NCI-H510A (cell line): ENCODE measurements at regions not wholly inside any gene's neighbourhood (a gene's known extent, or its start where the extent isn't known, plus 50 kb on each side); places are given as distances from the start of the nearest gene placed in this dataset.

Source experiments
- DNase-seq: peaks from one replicate; lab custom pipeline; 2025; lab: John Stamatoyannopoulos, UW

DNA sequence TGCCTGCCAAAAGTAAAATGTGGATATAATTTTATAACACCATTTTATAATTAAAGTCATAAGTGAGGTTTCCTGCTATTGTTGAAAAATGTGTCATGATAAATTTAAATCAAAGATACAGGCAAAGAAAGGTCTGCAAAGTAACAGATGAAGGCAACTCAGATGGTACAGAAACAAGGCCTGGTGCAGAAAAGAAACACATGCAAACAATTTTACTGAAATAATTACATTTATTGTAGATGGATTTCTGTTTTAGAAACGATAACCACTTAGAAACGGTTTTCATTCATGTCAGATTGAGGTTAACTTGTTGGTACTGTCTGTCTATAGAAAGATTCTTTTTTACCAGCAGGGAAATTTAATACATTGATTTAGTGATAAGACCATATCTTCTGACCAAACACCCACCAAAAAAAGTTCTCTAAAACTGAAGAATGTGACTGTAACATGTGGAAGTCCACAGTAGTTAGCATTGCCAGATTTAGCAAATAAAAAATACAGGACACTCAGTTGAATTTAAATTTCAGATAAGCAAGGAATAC is 105.5 kb upstream of the FERMT1 start:
- DNase-seq: no peak

DNA sequence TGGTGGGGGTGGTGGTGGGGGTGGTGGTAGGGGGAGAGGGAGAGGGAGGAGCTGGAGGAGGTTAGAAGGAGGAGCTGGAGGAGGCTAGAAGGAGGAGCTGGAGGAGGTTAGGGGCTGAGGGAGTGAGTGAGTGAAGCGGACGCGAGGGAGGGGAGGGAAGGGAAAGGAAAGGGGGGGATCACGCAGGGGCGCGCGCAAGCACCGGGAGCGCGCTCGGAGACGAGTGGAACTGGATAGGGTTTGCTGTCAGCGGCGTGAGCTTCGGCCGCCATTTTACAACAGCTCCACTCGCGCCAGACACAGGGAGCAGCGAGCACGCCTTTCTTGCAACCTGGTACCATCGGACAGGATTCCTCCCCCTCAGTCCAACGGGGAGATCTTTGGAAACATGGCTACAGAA is 90.5 kb upstream of the FERMT1 start:
- DNase-seq: no peak

- DNase-seq: no peak
Observed at GRCh38 chr20:6212903-6213302, 90.1 kb upstream of the FERMT1 start.

DNA sequence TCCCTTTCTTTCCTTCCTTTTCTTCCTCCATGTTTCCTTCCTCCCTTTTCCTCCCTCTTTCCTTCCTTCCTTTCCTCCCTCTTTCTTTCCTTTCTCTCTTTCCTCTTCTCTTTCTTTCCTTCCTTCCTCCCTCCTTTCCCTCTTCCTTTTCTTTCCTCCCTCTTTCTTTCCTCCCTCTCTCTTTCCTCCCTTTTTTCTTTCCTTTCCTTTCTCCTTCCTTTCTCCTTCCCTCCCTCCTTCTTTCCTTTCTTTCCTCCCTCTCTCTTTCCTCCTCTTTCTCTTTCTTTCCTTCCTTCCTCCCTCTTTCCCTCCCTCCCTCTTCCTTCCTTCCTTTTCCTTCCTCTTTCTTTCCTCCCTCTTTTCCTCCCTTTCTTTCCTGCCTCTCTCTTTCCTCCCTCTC is 86.3 kb upstream of the FERMT1 start:
- DNase-seq: no peak

DNA sequence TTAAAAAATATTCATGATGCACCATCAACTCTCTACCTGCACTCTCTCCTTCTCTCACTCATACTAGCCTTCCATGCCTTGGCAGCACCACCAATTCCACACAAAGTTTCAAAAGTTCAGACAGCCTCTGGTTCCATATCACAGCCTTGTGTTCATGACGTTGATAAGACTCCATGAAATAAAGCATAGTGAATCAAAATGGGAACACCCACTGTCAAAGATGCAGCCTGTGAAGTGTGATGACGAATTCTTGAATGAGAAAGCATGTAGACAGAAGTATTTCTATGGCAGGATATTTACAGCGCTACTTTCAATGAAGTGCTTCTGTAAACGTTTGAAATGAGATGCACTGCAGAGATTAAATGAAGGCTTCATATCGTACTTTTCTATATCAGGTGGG is 77.3 kb upstream of the FERMT1 start:
- no peak for DNase-seq

DNA sequence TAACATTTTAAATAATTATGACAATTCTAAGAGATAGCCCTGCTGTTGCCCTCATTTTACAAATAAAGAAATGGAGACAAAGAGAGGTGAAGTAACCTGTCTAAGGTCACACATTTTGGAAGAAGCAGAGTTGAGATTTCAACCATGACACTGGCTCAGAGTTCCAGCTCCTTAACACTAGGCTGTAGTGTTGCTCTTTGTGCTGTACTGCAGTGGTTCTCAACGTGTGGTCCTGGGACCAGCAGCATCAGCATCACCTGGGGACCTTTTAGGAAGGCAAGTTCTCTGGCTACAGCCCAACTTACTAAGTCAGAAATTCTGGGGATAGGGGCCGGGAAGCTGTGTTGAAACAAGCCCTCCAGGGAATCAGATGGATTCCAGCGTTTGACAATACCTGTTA is 62.4 kb upstream of the FERMT1 start:
- DNase-seq: no peak

GRCh38 chr20:6184086-6184485 is 61.3 kb upstream of the FERMT1 start:
- DNase-seq: no peak

DNA sequence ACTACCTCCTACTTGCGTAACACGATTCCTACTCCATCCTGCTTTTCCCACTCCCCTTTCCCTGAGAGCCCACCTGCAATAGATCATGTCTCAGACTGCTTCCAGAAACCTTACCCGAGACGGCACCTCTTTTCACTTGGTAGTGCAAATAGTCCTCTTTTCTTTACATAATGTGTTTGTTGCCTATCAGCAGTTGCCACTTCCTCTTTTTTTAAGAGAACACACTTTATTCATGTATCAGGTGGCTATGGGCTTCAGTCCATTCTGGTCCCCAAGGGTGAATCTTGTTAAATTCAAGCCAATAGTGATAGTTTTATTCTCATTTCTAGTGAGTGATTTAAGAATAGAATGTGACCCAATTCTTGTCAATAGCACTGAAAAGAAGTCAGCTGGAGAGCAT is 57.7 kb upstream of the FERMT1 start:
- DNase-seq: no peak

- no peak for DNase-seq
Observed at GRCh38 chr20:6178537-6178936, 55.7 kb upstream of the FERMT1 start.

DNA sequence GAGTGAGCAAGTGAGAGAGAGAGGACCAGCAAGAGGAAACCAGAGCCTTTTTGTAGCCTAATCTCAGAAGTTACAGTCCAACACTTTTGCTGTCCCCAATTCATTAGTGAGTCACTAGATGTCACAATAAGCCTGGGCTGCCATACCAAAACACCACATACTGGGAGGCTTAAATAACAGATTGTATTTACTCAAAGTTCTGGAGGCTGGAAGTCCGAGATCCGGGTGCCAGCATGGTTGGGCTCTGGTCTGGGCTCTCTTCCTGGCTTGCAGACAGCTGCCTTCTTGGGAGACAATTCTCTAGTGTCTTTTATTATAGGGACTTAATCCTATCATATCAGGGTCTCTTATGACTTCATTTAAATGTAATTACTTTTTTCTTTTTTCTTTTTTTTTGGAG is 50.7 kb upstream of the FERMT1 start:
- DNase-seq: no peak
